ENCODE measurements at regions not wholly inside any gene's neighbourhood (a gene's known extent, or its start where the extent isn't known, plus 50 kb on each side); places are given as distances from the start of the nearest gene placed in this dataset.

DNA sequence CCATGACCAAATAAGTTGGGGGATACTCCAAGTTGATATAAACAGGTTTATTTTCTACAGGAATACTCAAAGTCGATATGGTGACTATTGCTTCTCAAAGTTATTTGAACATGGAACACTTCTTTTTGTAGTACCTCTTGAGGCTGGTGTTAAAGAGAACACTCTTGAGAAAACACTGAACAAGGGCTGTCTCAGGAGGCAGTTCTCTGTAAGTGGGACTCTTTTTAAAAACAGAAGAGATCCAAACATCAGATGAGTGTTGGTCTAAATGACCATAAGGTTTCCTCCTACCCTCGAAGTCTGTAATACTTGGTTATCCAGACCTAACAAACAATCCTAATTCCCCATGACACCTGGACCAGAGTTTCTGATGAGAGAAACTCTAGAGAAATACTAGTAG lies 223.2 kb upstream of the TEX13C start:
- Histone ChIP-seq H3K27ac (ENCODE audit: low read depth, low read length) (no peak overlapping the region), H3K9ac (ENCODE audit: extremely low read depth, low read length, poor library complexity, severe bottlenecking) (no peak overlapping the region), H3K9me3 (ENCODE audit: control insufficient read depth, low read length) (no peaks in the 10 kb centered on the region), H3K4me1 (ENCODE audit: control insufficient read depth, insufficient read depth, low read length) (no peaks in the 10 kb centered on the region), H3K36me3 (ENCODE audit: control insufficient read depth, insufficient read depth, low read length) (no peaks in the 10 kb centered on the region), H3K4me3 (ENCODE audit: low read length) (no peak overlapping the region), H3K27me3 (ENCODE audit: control insufficient read depth, insufficient read depth, low read length, poor library complexity, severe bottlenecking) (no peaks in the 10 kb centered on the region)
- H3K4me3 Mint-ChIP-seq: no peak overlapping the region
- H3K27me3 Mint-ChIP-seq (ENCODE audit: insufficient read depth): no peaks in the 10 kb centered on the region
- H3K27ac Mint-ChIP-seq: no peak overlapping the region
- no peaks in the 10 kb centered on the region for H3K36me3 Mint-ChIP-seq (ENCODE audit: low read depth)
- H3K9me3 Mint-ChIP-seq: no peaks in the 10 kb centered on the region
- DNase-seq: no peak
- WGBS, 2 experiments (ENCODE audit: insufficient coverage in 1 of 2, insufficient read length in 1 of 2): 94% methylated on average over 1 of the region's 2 CpGs; no CpG with 5 or more reads in 1 of the 2 experiments
- TF ChIP-seq, protein P1, sequence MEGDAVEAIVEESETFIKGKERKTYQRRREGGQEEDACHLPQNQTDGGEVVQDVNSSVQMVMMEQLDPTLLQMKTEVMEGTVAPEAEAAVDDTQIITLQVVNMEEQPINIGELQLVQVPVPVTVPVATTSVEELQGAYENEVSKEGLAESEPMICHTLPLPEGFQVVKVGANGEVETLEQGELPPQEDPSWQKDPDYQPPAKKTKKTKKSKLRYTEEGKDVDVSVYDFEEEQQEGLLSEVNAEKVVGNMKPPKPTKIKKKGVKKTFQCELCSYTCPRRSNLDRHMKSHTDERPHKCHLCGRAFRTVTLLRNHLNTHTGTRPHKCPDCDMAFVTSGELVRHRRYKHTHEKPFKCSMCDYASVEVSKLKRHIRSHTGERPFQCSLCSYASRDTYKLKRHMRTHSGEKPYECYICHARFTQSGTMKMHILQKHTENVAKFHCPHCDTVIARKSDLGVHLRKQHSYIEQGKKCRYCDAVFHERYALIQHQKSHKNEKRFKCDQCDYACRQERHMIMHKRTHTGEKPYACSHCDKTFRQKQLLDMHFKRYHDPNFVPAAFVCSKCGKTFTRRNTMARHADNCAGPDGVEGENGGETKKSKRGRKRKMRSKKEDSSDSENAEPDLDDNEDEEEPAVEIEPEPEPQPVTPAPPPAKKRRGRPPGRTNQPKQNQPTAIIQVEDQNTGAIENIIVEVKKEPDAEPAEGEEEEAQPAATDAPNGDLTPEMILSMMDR (conservative IDR thresholded peaks at IDR 0.05): no peak
- peaks cover 8% of the 10 kb centered on the region for H3K4me1 Mint-ChIP-seq

DNA sequence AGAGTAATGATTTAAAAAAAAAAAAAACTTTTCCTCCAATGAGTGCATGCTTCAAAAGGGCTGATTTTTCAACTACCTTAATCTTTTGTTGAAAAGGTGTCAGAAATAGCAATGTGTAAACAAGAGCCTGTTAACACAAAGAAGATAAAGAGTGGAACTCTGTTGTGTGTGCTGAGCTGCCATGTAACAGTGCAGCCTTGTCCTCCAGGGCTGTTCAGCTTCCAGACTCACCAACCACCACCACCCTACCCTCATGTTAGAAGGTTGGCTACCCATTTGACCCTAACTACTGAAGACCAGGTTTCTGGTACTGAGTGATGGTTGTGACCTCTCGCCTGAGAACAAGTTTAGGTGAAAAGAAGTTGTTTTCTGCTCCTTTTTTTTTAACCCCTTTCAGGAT lies 222.8 kb upstream of the TEX13C start:
- Mint-ChIP-seq H3K27me3 (ENCODE audit: insufficient read depth) (no peaks in the 10 kb centered on the region), H3K27ac (no peak overlapping the region)
- no peaks in the 10 kb centered on the region for H3K4me1 ChIP-seq (ENCODE audit: control insufficient read depth, insufficient read depth, low read length)

DNA sequence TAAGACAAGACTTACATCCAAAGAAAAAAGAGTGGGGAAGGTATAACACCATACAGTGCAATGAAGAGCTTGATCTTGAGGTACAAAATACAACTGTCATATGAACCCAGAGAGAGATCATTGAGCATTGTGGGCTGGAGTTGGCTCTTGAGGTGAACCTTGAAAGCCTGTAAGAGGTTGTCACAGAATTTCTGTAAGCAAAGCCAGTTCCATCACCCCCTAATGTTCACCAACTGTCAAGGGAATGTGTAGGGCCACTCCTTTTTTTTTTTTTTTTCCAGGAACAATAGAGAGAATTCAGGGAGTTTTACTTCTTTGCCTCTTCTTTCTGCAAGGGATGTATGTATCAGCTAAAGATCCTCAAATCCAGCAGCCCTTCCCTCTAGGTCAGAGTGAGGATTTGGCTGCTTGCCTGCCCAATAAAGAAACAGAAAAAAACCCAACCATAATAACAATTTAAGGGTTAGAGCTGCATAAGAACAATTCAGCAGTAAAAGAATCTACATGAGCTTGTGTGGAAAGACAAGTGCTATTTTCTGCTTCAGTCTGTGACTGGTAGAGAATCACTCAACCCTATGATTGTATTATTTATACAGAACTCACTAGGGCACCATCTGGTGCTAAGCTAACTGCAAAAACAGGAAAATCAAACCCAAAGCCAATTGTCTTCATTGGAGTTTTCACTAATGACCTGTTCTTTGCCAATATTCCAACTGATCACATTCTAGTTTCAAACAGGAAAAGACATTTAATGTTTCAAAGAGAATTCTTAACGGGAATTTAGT lies 217.5 kb upstream of the TEX13C start:
- Histone ChIP-seq H3K4me3 (ENCODE audit: low read length) (no peak overlapping the region), H3K4me1 (ENCODE audit: control insufficient read depth, insufficient read depth, low read length) (no peaks in the 10 kb centered on the region), H3K27ac (ENCODE audit: low read depth, low read length) (no peak overlapping the region), H3K27me3 (ENCODE audit: control insufficient read depth, insufficient read depth, low read length, poor library complexity, severe bottlenecking) (no peaks in the 10 kb centered on the region), H3K36me3 (ENCODE audit: control insufficient read depth, insufficient read depth, low read length) (no peaks in the 10 kb centered on the region), H3K9me3 (ENCODE audit: control insufficient read depth, low read length) (no peaks in the 10 kb centered on the region), H3K9ac (ENCODE audit: extremely low read depth, low read length, poor library complexity, severe bottlenecking) (no peak overlapping the region)
- DNase-seq: no peak
- Mint-ChIP-seq H3K27ac (no peak overlapping the region), H3K4me3 (no peak overlapping the region), H3K9me3 (no peaks in the 10 kb centered on the region), H3K4me1 (peaks cover under 1% of the 10 kb centered on the region), H3K36me3 (ENCODE audit: low read depth) (no peaks in the 10 kb centered on the region), H3K27me3 (ENCODE audit: insufficient read depth) (no peaks in the 10 kb centered on the region)
- 100% methylated on average over 1 of the region's 1 CpG; no CpG with 5 or more reads in 1 of the 2 experiments for WGBS, 2 experiments (ENCODE audit: insufficient coverage in 1 of 2, insufficient read length in 1 of 2)
- TF ChIP-seq, protein P1 (conservative IDR thresholded peaks at IDR 0.05): no peak

More for the DNA sequence above, 222.8 kb upstream of the TEX13C start:
- no peaks in the 10 kb centered on the region for H3K36me3 ChIP-seq (ENCODE audit: control insufficient read depth, insufficient read depth, low read length)
- Mint-ChIP-seq H3K9me3 (no peaks in the 10 kb centered on the region), H3K36me3 (ENCODE audit: low read depth) (no peaks in the 10 kb centered on the region), H3K4me3 (no peak overlapping the region), H3K4me1 (peaks cover 8% of the 10 kb centered on the region)
- H3K4me3 ChIP-seq (ENCODE audit: low read length): no peak overlapping the region
- no peaks in the 10 kb centered on the region for H3K9me3 ChIP-seq (ENCODE audit: control insufficient read depth, low read length)
- no peak overlapping the region for H3K9ac ChIP-seq (ENCODE audit: extremely low read depth, low read length, poor library complexity, severe bottlenecking)
- H3K27ac ChIP-seq (ENCODE audit: low read depth, low read length): no peak overlapping the region
- no peak for DNase-seq
- TF ChIP-seq, protein P1 (conservative IDR thresholded peaks at IDR 0.05): no peak
- WGBS, 2 experiments (ENCODE audit: insufficient coverage in 1 of 2, insufficient read length in 1 of 2): 83% methylated on average over 1 of the region's 1 CpG; no CpG with 5 or more reads in 1 of the 2 experiments
- H3K27me3 ChIP-seq (ENCODE audit: control insufficient read depth, insufficient read depth, low read length, poor library complexity, severe bottlenecking): no peaks in the 10 kb centered on the region

Measured in endodermal cell (in vitro differentiated cells).